ENCODE measurements at regions not wholly inside any gene's neighbourhood (a gene's known extent, or its start where the extent isn't known, plus 50 kb on each side); places are given as distances from the start of the nearest gene placed in this dataset.
"Not testable (repeated sequence)": the region's sequence is repeated elsewhere in the genome, so short reads cannot be mapped to it uniquely, and the experiment has no call there.

GRCh38 chr16:50497592-50497991 lies 50.6 kb upstream of the NKD1 start:
- no peak for DNase-seq (ENCODE audit: low spot score)

GRCh38 chr16:50496990-50497389 lies 51.2 kb upstream of the NKD1 start:
- DNase-seq (ENCODE audit: low spot score): no peak

- DNase-seq (ENCODE audit: low spot score): no peak
Measured at GRCh38 chr16:50495673-50496072, 52.5 kb upstream of the NKD1 start.

GRCh38 chr16:50494501-50495491 lies 53.4 kb upstream of the NKD1 start:
- DNase-seq (ENCODE audit: low spot score): no peak

- no peak for DNase-seq (ENCODE audit: low spot score)
Measured at GRCh38 chr16:50491516-50491915, 56.7 kb upstream of the NKD1 start.

GRCh38 chr16:50490828-50491227 lies 57.4 kb upstream of the NKD1 start:
- no peak for DNase-seq (ENCODE audit: low spot score)

GRCh38 chr16:50489182-50489581 lies 59.0 kb upstream of the NKD1 start:
- DNase-seq (ENCODE audit: low spot score): no peak

- no peak for DNase-seq (ENCODE audit: low spot score)
Measured at GRCh38 chr16:50487528-50487927, 60.7 kb upstream of the NKD1 start.

- not testable (repeated sequence) for DNase-seq (ENCODE audit: low spot score)
Measured at GRCh38 chr16:50486162-50486561, 62.0 kb upstream of the NKD1 start.

GRCh38 chr16:50485232-50485631 lies 63.0 kb upstream of the NKD1 start:
- no peak for DNase-seq (ENCODE audit: low spot score)

- no peak for DNase-seq (ENCODE audit: low spot score)
Measured at GRCh38 chr16:50482271-50482670, 65.9 kb upstream of the NKD1 start.

GRCh38 chr16:50480206-50480605 lies 68.0 kb upstream of the NKD1 start:
- no peak for DNase-seq (ENCODE audit: low spot score)

GRCh38 chr16:50479771-50480170 lies 68.4 kb upstream of the NKD1 start:
- DNase-seq (ENCODE audit: low spot score): no peak

GRCh38 chr16:50478773-50479149 lies 69.4 kb upstream of the NKD1 start:
- DNase-seq (ENCODE audit: low spot score): no peak

GRCh38 chr16:50478075-50478772 lies 70.0 kb upstream of the NKD1 start:
- DNase-seq (ENCODE audit: low spot score): no peak

GRCh38 chr16:50476486-50477255 lies 71.5 kb upstream of the NKD1 start:
- no peak for DNase-seq (ENCODE audit: low spot score)

GRCh38 chr16:50475170-50475569 lies 73.0 kb upstream of the NKD1 start:
- DNase-seq (ENCODE audit: low spot score): no peak

- no peak for DNase-seq (ENCODE audit: low spot score)
Measured at GRCh38 chr16:50474138-50474537, 74.1 kb upstream of the NKD1 start.

- no peak for DNase-seq (ENCODE audit: low spot score)
Measured at GRCh38 chr16:50473356-50473945, 74.7 kb upstream of the NKD1 start.

GRCh38 chr16:50472472-50472871 lies 75.7 kb upstream of the NKD1 start:
- DNase-seq (ENCODE audit: low spot score): no peak

- DNase-seq (ENCODE audit: low spot score): no peak
Measured at GRCh38 chr16:50470687-50471086, 77.5 kb upstream of the NKD1 start.

- no peak for DNase-seq (ENCODE audit: low spot score)
Measured at GRCh38 chr16:50469744-50470321, 78.4 kb upstream of the NKD1 start.
